Gastroesophageal sphincter (tissue), 4 donors: ENCODE measurements at regions not wholly inside any gene's neighbourhood (a gene's known extent, or its start where the extent isn't known, plus 50 kb on each side); places are given as distances from the start of the nearest gene placed in this dataset.

Source experiments
- ATAC-seq: fragments of 150-250 bp; one replicate; pipeline ENCODE4 v1.9.1; 2016; ENCODE audit warnings: mild to moderate bottlenecking, moderate library complexity
- H3K27ac ChIP-seq, 4 donors: fragments of 200-600 bp; sonication (generic) in 3 of 4; 1 replicate in 3 of 4; 2 replicates in 1 of 4; pipeline ENCODE4 v1.5.1; 2016 to 2019
- H3K27me3 ChIP-seq: fragments of 200-600 bp; sonication (generic); one replicate; pipeline ENCODE4 v1.5.1; 2019
- H3K36me3 ChIP-seq, 2 donors: fragments of 200-600 bp; sonication (generic); one replicate each; pipeline ENCODE4 v1.5.1; 2019; ENCODE audit warnings: control low read depth in 1 of 2
- H3K4me1 ChIP-seq, 3 donors: fragments of 200-600 bp; sonication (generic); 1 replicate in 2 of 3; 2 replicates in 1 of 3; pipeline ENCODE4 v1.5.1; 2016 to 2019; ENCODE audit warnings: control low read depth in 2 of 3
- H3K4me3 ChIP-seq, 2 donors: fragments of 200-600 bp; sonication (generic); one replicate each; pipeline ENCODE4 v1.5.1; 2019; ENCODE audit warnings: mild to moderate bottlenecking in 1 of 2, moderate library complexity in 1 of 2
- H3K9me3 ChIP-seq, 3 donors: fragments of 200-600 bp; sonication (generic); one replicate each; pipeline ENCODE4 v1.5.1; 2017 to 2019; ENCODE audit warnings: control low read depth in 2 of 3
- CTCF ChIP-seq, 4 experiments: fragments of 200-600 bp in 2 of 4; fragments of 450-650 bp in 2 of 4; sonication (generic) in 1 of 4; IDR thresholded peaks; one replicate each; pipeline ENCODE4 v1.5.1; 2017 to 2019; ENCODE audit warnings: antibody characterized with exemption in 4 of 4, mild to moderate bottlenecking in 2 of 4, moderate library complexity in 2 of 4
- EP300 ChIP-seq: sonication (generic); formaldehyde crosslinking; IDR thresholded peaks from one replicate; pipeline ENCODE4 v1.6.1; 2017; ENCODE audit warnings: antibody characterized with exemption, mild to moderate bottlenecking
- POLR2A ChIP-seq, 2 donors: fragments of 450-650 bp; IDR thresholded peaks; one replicate each; pipeline ENCODE4 v1.6.1; 2017; ENCODE audit warnings: antibody characterized with exemption in 2 of 2, mild to moderate bottlenecking in 2 of 2, moderate library complexity in 1 of 2
- POLR2AphosphoS5 ChIP-seq: sonication (generic); formaldehyde crosslinking; IDR thresholded peaks from one replicate; pipeline ENCODE4 v1.6.1; 2017; ENCODE audit warnings: antibody characterized with exemption
- WGBS, 2 donors: methylation state at CpG; one replicate each; pipeline ENCODE4 v1.1.5; 2018; ENCODE audit warnings: low coverage in 1 of 2; 5-methylcytosine and 5-hydroxymethylcytosine counted together

DNA sequence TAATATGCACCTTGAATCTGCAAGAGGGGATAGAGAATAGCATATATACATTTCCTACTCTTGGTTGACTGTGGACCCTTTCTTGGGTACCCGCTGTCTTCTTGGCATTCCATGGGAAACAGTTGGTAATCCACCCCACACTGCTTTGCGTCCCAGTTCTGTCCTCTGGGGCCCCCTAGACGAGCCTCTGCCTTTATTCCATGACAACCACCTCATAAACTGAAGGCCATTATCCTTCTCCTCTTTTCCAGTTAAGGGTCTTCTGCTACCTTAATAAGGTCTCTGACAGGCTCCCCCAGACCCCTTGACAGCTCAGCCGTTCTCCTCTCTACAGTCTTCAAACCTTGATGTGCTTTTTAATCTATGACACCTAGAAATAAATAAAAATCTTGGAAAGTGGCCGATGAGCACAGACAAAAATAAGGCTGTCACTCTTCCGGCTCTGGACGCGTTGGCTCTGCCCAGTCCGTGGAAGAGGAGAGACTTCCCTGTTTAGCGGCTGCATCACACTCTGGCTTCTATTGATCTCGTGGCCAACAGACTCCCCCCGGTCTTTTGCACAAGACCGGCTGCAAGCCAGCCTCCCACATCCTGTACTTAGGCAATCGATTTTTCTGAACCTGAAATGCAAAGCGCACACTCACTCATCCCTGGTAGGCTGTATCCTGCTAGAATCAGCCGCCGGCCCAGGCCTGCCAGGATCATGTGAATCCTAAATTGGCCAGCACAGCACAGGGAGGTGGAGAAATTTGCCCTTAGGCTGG is 251.0 kb upstream of the TLE3 start:
- Histone ChIP-seq H3K36me3 (no peaks in the 10 kb centered on the region), H3K4me3 (no peak overlapping the region), H3K27me3 (no peaks in the 10 kb centered on the region), H3K9me3 (no peaks in the 10 kb centered on the region), H3K4me1 (no peaks in the 10 kb centered on the region), H3K27ac (no peak overlapping the region)
- peak; percentile 56 for ATAC-seq
- 73 to 84% methylated on average over 6 to 12 of the region's 17 CpGs for WGBS, 2 donors
- TF ChIP-seq EP300 (no peak), POLR2AphosphoS5 (no peak), CTCF (IDR thresholded peaks at IDR 0.05) (no peak), POLR2A (IDR thresholded peaks at IDR 0.05) (no peak)

GRCh38 chr15:70348226-70348543 is 250.5 kb upstream of the TLE3 start:
- Histone ChIP-seq H3K4me3 (no peak overlapping the region), H3K27me3 (no peaks in the 10 kb centered on the region), H3K36me3 (no peaks in the 10 kb centered on the region), H3K9me3 (no peaks in the 10 kb centered on the region), H3K27ac (no peak overlapping the region), H3K4me1 (no peaks in the 10 kb centered on the region)
- no peak for ATAC-seq
- WGBS, 2 donors: 49 to 50% methylated on average over 2 of the region's 2 CpGs
- no peak for TF ChIP-seq POLR2A (IDR thresholded peaks at IDR 0.05)
- no peak for TF ChIP-seq CTCF (IDR thresholded peaks at IDR 0.05)
- TF ChIP-seq POLR2AphosphoS5: no peak
- no peak for TF ChIP-seq EP300

DNA sequence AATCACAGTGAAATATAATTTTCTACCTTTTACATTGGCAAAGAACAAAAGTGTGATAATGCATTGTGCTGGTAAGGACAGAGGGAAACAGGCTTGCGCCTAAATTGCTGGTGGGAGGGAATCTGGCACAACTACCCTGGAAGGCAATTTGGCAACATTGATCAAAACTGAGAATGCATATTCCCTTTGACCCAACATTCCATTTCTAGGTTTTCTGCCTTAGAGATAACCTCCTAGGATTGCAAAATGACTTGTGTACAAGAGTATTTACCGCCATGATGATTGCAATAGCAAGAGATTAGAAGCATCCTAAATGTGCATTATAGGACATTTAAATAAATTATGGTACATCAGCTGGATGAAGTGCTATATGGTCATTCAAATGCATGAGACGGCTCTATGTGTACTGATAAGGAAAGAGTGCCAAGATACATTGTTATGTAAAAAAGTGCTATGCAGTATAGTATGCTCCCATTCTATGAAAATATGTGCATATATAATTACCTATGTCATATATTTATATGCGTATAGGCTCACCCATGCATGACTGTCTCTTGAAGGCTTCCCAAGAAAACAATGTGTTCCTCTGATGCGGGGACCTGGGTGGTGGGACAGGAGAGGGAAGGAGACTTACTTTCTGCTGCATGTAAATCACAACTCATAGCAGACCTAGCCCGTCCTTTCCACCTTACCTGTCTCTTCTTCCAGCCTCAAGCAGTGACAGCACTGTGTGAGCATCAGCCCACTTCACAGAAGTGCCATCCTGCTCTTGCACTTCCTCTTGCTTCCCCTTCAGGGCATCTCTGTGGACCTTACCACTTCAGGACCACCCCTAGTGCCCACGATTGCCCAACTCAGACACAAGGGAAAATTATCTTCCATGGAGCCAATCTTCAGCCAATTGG is 249.9 kb upstream of the TLE3 start:
- no peaks in the 10 kb centered on the region for H3K9me3 ChIP-seq
- no peaks in the 10 kb centered on the region for H3K4me1 ChIP-seq
- 90 to 91% methylated on average over 6 to 7 of the region's 7 CpGs for WGBS, 2 donors
- H3K36me3 ChIP-seq: no peaks in the 10 kb centered on the region
- no peak for TF ChIP-seq EP300
- no peak for TF ChIP-seq CTCF (IDR thresholded peaks at IDR 0.05)
- TF ChIP-seq POLR2AphosphoS5: no peak
- TF ChIP-seq POLR2A (IDR thresholded peaks at IDR 0.05): no peak
- H3K27ac ChIP-seq: no peak overlapping the region
- ATAC-seq: no peak
- H3K27me3 ChIP-seq: no peaks in the 10 kb centered on the region
- no peak overlapping the region for H3K4me3 ChIP-seq

GRCh38 chr15:70345251-70346019 is 247.7 kb upstream of the TLE3 start:
- H3K27ac ChIP-seq: no peak overlapping the region
- H3K9me3 ChIP-seq: no peaks in the 10 kb centered on the region
- no peak overlapping the region for H3K4me3 ChIP-seq
- TF ChIP-seq POLR2AphosphoS5 (no peak), CTCF (IDR thresholded peaks at IDR 0.05) (no peak), EP300 (no peak), POLR2A (IDR thresholded peaks at IDR 0.05) (no peak)
- no peaks in the 10 kb centered on the region for H3K36me3 ChIP-seq
- H3K27me3 ChIP-seq: no peaks in the 10 kb centered on the region
- WGBS, 2 donors: 29 to 100% methylated on average over 1 to 2 of the region's 7 CpGs
- no peak for ATAC-seq
- H3K4me1 ChIP-seq: peaks cover 0 to 4% (median 0%) of the 10 kb centered on the region in 3 donors
